Thyroid gland (tissue), 4 donors: ENCODE measurements at regions not wholly inside any gene's neighbourhood (a gene's known extent, or its start where the extent isn't known, plus 50 kb on each side); places are given as distances from the start of the nearest gene placed in this dataset.

Source experiments
- DNase-seq, 2 donors: peaks; one replicate each; pipeline ENCODE4 v3.0.0-alpha.2; 2019
- H3K27ac ChIP-seq, 3 donors: fragments of 200-600 bp; sonication (generic); 1 replicate in 2 of 3; 2 replicates in 1 of 3; pipeline ENCODE4 v1.5.1; 2016 to 2019; ENCODE audit warnings: mild to moderate bottlenecking in 1 of 3, moderate library complexity in 1 of 3
- H3K27me3 ChIP-seq: fragments of 200-600 bp; sonication (generic); one replicate; pipeline ENCODE4 v1.5.1; 2019
- H3K36me3 ChIP-seq, 2 donors: fragments of 200-600 bp; sonication (generic); one replicate each; pipeline ENCODE4 v1.5.1; 2016 to 2019
- H3K4me1 ChIP-seq, 2 donors: fragments of 200-600 bp; sonication (generic); one replicate each; pipeline ENCODE4 v1.5.1; 2017 to 2019
- H3K4me3 ChIP-seq, 3 donors: fragments of 200-600 bp; sonication (generic); replicated peaks in 1 of 3; 1 replicate in 2 of 3; 2 replicates in 1 of 3; pipeline ENCODE4 v1.5.1; 2016; ENCODE audit warnings: mild to moderate bottlenecking in 1 of 3
- H3K9me3 ChIP-seq: fragments of 200-600 bp; sonication (generic); one replicate; pipeline ENCODE4 v1.5.1; 2017
- POLR2A ChIP-seq, 2 donors: fragments of 450-650 bp; IDR thresholded peaks; one replicate each; pipeline ENCODE4 v1.6.1; 2017; ENCODE audit warnings: antibody characterized with exemption in 2 of 2, mild to moderate bottlenecking in 2 of 2, moderate library complexity in 1 of 2
- WGBS, 2 donors: methylation state at CpG; one replicate each; pipeline ENCODE4 v1.1.5; 2017; 5-methylcytosine and 5-hydroxymethylcytosine counted together
- intact Hi-C: fragments of 100-400 bp; cut with DNase I; formaldehyde crosslinking; loops from one replicate; pipeline ENCODE4 v1.15.1; 2023
- TF ChIP-seq, protein P1 (sequence below), 6 experiments: fragments of 200-600 bp in 3 of 6; fragments of 450-650 bp in 3 of 6; sonication (generic) in 3 of 6; IDR thresholded peaks; one replicate each; pipeline ENCODE4 v1.5.1; 2016 to 2019; ENCODE audit warnings: antibody characterized with exemption in 6 of 6, mild to moderate bottlenecking in 2 of 6, inconsistent platforms in 1 of 6, moderate library complexity in 1 of 6

DNA sequence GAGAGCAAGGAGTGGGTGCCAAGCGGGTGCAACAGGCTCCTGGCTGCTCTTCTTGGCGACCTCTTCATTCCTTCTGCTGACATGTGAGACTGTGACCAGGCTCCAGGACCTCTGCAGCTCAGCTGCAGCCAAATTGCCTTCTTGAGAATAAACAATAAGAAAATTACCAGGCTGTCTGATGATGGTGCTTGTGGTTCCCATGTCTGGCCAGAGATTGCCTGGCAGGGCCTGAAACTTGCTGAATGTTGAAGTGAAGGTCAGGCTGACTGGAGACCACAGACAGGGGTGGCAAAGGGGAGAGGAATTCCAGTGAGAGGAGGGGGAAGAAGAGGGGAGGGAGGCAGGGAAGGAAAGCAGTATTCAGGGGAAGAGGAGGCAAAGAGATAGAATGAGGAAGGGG lies 497.4 kb upstream of the PODXL start:
- H3K27ac ChIP-seq: no peak overlapping the region
- TF ChIP-seq, protein P1, sequence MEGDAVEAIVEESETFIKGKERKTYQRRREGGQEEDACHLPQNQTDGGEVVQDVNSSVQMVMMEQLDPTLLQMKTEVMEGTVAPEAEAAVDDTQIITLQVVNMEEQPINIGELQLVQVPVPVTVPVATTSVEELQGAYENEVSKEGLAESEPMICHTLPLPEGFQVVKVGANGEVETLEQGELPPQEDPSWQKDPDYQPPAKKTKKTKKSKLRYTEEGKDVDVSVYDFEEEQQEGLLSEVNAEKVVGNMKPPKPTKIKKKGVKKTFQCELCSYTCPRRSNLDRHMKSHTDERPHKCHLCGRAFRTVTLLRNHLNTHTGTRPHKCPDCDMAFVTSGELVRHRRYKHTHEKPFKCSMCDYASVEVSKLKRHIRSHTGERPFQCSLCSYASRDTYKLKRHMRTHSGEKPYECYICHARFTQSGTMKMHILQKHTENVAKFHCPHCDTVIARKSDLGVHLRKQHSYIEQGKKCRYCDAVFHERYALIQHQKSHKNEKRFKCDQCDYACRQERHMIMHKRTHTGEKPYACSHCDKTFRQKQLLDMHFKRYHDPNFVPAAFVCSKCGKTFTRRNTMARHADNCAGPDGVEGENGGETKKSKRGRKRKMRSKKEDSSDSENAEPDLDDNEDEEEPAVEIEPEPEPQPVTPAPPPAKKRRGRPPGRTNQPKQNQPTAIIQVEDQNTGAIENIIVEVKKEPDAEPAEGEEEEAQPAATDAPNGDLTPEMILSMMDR (IDR thresholded peaks at IDR 0.05): no peak
- TF ChIP-seq POLR2A (IDR thresholded peaks at IDR 0.05): no peak
- no peaks in the 10 kb centered on the region for H3K4me1 ChIP-seq
- no peaks in the 10 kb centered on the region for H3K27me3 ChIP-seq
- WGBS, 2 donors: 83 to 90% methylated on average over 2 of the region's 2 CpGs
- no peak overlapping the region for H3K4me3 ChIP-seq
- H3K36me3 ChIP-seq: no peaks in the 10 kb centered on the region
- intact Hi-C loops: no loop called here
- DNase-seq: no peak
- H3K9me3 ChIP-seq: no peaks in the 10 kb centered on the region

DNA sequence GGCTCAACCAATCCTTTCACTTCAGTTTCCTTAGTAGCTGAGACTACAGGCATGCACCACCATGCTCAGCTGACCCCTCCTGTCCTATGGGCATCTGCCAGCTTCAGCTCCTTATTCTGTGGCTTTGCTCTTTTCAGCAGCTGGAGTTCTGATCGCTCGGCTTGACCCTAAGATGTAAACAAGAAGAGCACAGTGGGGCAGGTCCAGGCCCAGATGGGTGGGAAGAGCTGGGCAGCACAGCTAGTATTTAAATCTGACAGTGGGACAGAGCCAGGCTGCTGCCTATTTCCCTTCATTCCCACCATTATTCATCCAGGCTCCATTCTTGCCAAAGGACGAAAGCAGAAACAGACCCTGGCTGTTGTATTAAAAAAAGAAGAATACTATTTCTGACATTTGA lies 494.9 kb upstream of the PODXL start:
- Histone ChIP-seq H3K9me3 (no peaks in the 10 kb centered on the region), H3K27ac (no peak overlapping the region), H3K4me1 (no peaks in the 10 kb centered on the region), H3K36me3 (no peaks in the 10 kb centered on the region), H3K4me3 (no peak overlapping the region), H3K27me3 (no peaks in the 10 kb centered on the region)
- TF ChIP-seq, protein P1 (IDR thresholded peaks at IDR 0.05): no peak
- TF ChIP-seq POLR2A (IDR thresholded peaks at IDR 0.05): no peak
- intact Hi-C loops: no loop called here
- no peak for DNase-seq
- WGBS, 2 donors: 73 to 83% methylated on average over 3 of the region's 3 CpGs

DNA sequence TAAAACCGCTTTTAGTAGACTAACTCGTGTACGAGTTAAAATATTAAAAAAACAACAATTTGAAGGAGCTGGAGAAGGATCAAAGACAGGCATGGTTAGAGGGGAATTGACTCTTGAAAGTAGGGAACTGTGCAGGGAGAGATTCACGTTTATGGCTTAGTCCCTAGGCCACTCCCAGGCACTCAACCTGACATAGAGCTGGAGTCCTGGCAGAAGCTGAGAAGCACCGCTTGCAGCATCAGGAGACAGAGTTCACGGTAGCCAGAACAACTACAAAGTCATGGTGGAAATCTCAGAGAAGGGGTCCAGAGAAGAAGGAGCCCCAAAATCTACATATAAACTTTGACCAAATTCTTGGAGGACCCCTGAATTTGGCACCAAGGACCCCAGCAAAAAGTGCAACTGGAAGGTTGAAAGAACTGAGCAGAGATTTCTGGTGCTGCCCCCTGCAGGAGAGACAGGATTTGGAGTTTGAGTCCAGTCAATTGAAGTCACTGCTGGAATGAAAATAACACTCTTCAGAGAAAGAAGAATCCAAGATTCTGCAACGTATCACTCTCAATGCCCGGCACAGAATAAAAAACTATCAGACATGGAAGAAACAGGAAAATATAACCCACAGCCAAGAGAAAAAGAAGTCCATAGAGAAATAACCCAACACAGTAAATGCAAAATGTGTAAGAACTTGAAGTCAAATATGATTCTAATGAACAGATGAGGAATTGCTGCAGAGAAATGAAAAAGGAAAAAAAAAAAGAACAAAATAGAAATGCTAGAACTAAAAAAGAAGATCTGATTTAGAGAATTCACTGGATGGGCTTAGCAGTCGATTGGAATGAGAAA lies 493.3 kb upstream of the PODXL start:
- Histone ChIP-seq H3K27me3 (no peaks in the 10 kb centered on the region), H3K4me3 (no peak overlapping the region), H3K4me1 (no peaks in the 10 kb centered on the region), H3K36me3 (no peaks in the 10 kb centered on the region), H3K27ac (no peak overlapping the region), H3K9me3 (no peaks in the 10 kb centered on the region)
- WGBS, 2 donors: 28 to 41% methylated on average over 9 of the region's 9 CpGs
- intact Hi-C loops: no loop called here
- no peak for TF ChIP-seq POLR2A (IDR thresholded peaks at IDR 0.05)
- TF ChIP-seq, protein P1 (IDR thresholded peaks at IDR 0.05): peak; percentile 25 to 54 (median 34)
- peak; percentile 53 to 64 for DNase-seq

DNA sequence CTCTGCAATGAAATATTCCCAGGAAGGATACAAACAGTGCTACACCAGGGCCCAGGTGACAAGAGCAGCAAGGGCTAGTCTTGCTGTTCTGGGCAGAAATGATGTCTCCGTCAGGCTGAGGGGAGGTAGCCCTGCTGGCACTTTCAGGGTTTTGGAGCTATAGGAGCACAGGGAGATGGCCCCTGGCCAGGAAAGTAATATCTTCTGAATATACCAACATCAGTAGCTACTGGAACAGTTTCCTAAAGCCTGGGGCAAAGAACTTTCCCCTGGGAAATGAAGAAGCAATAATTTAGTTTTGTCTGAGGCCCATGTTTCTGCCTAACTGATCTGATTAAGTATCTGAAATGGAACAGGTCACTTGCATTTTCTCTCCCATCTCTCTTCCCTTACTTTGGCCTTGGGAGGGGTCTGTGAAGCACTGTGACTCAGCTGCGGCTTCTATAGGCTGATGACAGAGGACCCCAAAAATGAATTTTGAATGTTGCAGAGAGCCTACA lies 489.1 kb upstream of the PODXL start:
- Histone ChIP-seq H3K36me3 (no peaks in the 10 kb centered on the region), H3K27me3 (no peaks in the 10 kb centered on the region), H3K27ac (no peak overlapping the region), H3K4me1 (no peaks in the 10 kb centered on the region), H3K9me3 (no peaks in the 10 kb centered on the region), H3K4me3 (no peak overlapping the region)
- WGBS, 2 donors: 95 to 100% methylated on average over 2 of the region's 2 CpGs
- intact Hi-C loops: no loop called here
- no peak for DNase-seq
- TF ChIP-seq, protein P1 (IDR thresholded peaks at IDR 0.05): no peak

DNA sequence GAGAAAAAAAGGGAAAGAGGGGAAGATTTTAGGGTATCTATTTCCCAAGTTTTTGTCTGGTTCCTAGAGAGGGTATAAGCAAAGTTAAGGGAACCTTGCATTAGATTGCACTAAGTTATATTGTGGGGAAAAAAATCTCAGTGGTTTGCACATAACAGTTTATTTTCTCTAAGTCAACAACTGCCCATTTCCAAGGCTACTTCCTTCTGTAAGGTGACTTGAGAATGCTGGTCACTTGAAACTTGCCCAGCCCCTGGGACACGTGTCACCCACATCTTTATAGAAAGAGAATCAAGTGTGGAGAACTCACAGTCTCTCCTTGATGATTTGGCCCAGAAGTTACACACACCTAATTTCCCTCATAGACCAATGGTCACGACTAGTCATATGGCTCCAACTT lies 488.6 kb upstream of the PODXL start:
- intact Hi-C loops: no loop called here
- Histone ChIP-seq H3K36me3 (no peaks in the 10 kb centered on the region), H3K27ac (no peak overlapping the region), H3K27me3 (no peaks in the 10 kb centered on the region), H3K9me3 (no peaks in the 10 kb centered on the region), H3K4me1 (no peaks in the 10 kb centered on the region), H3K4me3 (no peak overlapping the region)
- TF ChIP-seq POLR2A (IDR thresholded peaks at IDR 0.05): no peak
- TF ChIP-seq, protein P1 (IDR thresholded peaks at IDR 0.05): no peak
- WGBS, 2 donors: 60 to 68% methylated on average over 2 of the region's 2 CpGs
- no peak for DNase-seq
